GM18858 (cell line): ENCODE measurements at regions not wholly inside any gene's neighbourhood (a gene's known extent, or its start where the extent isn't known, plus 50 kb on each side); places are given as distances from the start of the nearest gene placed in this dataset.

Experiments used
- ATAC-seq: cut with Tn5 transposase; IDR thresholded peaks from one replicate; pipeline ENCODE4 v1.9.1; 2021; ENCODE audit not compliant: unreplicated experiment

DNA sequence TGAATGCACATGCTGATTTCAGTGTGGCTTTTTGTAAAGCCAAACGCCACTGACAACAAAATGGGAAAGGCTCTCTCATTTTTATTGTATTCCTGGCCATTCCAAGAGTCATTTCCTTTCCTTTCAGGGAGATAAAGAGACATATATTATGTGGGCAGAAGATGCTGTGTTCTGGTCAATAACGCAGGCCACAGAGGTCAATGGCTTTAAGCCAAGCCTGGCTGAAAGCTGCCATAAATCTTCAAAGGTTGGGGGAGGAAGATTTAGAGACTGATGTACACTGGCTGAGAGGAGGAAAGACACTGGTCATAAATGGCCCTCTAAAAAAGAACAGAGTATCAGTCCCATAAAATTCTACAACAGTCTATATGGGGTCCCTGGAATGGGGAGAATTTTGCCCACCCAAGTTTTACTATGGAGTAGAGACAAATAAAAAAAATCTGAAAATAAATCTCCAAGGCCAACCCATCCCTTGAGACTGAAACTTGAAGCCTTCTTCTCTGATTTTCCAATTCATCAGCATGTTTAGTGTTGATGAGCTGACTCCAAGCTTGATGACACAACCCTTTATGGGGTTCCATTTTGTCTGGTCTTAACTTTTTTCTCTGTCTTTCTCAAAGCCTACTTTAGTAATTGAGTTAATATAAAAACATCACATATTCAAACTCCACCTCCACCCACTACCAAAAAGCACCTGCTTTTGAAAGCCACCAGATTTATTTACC is 152.1 kb upstream of the SLC24A2 start:
- no peak for ATAC-seq

DNA sequence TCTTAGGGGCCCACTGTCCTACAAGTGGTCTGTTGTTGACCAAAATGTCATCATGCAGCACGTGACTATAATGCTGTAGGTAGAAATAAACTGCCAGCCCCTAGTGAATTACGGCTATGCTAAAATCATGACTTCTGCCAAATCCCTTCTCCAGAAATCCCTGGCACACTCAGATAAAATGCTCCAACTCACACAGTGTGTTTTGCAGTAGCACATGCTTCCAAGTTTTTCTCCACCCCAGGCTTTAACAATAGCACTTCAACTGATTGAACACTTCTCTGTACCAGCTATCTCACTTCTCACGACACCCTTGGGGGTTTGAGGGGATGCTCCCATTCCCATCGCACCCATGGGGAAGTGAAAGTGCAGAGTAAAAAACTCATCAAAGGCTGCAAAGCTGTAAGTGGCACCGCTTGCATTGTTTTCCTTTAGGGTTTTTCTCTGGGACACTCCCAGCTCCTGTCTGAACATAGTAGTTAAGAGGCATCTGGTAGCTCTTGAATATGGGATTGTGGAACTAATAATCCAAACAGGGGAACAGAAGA is 151.0 kb upstream of the SLC24A2 start:
- no peak for ATAC-seq

DNA sequence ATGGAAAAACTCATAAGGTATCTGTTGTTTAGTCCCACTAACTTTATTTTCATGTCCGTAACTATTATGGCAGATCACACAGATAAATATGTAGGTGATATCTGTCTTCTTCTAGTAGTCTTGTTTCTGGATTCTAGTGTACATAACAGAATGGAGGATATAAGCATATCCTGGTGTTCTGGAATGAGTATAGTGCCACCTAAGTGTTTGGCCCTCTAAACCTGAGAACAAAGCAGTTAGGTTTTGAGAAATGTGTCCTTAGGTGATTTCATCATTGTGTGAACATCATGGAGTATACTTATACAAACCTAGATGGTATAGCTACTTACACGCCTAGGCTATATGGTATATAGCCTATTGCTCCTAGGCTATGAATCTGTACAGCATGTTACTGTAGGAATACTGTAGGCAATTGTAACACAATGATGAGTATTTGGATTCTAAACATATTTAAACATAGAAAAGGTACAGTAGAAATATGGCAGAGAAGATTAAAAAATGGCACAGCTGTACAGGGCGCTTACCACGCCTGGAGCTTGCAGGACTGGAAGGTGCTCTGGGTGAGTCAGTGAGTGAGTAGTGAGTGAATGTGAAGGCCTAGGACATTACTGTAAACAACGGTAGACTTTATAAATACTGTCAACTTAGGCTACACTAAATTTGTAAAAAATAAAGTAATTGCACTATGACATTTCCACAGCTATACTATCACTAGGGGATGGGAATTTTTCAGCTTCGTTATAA is 150.3 kb upstream of the SLC24A2 start:
- no peak for ATAC-seq

DNA sequence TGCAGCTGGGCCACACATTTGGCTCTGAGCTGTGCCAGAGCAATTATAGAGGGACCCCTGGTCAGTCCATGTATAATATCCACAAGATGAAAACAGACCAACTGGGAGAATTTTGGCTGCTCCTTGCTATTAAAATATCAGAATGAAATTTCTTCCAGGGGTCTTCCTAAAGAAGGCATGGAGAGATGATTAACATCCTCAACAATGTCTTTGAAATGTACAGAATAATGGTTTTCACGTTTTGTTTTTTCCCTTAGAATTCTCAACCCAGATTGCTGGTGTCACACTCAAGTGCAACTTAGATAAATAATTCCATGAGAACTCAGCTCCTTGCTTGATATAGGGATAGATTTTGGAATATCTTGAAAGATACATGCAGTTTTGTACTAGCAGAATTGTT is 148.3 kb upstream of the SLC24A2 start:
- no peak for ATAC-seq

DNA sequence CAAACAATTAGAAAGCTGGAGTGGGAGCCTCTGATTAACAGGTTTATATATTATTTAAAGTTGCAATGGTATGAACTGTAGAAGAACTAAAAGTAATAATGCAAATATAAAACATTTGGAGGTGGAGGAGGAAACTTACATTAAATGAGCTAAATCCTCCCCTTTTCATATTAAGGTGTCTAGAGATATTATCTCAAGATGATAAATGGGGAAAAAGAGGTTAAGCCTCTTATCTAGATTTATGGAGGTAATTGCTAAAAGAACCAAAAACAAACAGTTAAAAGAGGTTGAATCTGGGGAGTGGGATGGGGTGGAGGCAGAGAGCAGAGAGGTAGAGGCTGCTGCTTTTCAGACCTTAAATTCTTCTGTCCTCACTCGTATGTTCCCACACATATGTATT is 147.8 kb upstream of the SLC24A2 start:
- ATAC-seq: no peak

DNA sequence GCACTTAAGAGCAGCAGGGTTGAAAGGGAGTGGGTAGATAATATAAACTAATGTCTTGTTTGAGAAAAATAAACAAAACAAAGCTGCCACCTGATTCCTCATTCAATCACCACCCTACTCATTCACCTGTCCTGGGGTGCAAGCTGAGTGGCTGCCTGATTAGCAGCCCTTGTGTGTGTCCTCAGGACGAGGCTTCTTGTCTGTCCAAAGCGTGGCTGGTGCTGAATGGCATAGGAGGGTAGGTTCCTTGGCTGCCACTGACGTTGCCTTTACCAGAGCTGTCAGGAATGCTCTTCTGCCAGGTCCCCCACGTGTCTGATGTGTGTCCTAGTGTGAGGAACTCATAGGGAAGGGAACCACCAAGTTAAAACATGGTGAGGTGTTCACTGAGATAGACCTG is 146.6 kb upstream of the SLC24A2 start:
- ATAC-seq: no peak

DNA sequence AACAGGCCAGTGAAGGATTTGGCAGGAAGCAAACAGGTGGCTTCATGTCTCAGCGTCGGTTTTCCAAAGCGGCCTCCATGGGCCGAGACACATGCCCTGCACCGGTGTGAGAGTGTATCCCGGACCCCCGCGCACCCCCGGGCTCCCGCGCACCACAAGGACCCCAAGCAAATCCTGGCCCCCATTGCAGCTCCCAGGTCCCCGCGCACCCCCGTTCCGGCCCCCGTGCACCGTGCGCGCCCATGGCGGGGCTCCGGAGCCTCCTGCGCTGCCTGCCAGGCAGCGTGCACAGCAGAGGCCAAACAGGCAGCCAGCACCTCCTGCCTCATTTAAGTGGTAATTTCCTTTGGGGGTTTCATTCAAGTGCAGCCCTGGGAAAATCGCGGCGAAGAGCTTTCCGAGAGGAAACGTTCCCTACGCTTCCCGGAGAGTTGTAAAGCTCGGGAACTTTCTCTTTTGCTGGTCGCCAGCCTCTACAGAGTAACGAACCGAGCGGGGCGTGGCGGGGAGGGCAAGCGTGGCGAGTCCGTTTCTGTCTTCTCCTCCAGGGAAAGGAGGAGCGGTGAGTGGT is 145.5 kb upstream of the SLC24A2 start:
- ATAC-seq: no peak

DNA sequence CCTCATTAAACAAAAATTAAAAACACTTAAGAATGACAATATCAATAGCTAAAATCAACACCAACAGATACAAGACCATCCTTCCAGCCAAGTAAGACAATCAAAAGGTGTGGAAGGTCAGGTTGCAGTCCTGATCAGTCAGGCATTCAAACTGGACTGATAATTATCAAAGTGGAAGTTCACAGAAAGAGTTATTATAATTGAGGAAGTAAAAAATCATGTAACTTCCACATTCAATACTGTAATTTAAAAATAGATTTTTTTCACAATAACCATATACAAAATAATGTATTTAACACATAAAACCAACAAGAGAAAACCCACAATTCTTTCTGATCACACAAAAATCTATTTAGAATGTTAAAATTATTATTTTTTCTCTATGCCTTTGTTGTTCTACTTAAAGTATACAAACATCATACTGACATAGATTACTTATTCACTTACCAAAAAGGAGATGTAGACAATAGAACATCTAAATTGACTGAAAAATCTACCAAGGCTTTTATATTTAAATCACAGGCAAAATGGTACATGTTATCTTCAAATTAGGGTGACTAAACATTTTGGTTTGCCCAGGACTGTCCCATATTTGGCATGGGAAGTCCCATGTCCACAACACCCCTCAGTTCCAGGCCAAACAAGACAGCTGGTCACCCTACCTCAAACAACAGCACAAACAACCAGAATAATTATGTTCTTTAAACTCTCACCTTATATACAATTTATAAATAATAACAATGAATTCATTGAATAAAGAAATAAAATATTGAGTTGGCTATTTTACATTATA is 142.5 kb upstream of the SLC24A2 start:
- ATAC-seq: no peak

DNA sequence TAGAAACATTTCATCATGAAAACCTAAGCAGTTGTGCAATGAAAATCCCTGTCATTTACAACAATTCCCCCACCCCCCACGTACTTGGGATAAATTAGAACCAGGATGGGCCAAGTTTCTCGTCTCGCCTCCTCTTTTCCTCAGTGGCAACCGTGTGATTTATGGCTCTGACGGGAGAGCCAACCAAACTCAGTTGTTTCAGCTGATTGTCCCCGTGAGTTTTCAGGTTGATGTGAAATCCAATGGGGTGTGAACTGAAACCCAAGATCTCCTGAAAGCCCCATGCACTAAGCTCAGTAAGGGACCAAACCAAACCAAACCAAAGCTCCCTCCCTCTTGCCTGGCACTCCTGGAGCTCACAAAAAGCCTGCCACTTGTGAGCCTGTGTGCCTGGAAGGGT is 138.7 kb upstream of the SLC24A2 start:
- no peak for ATAC-seq

DNA sequence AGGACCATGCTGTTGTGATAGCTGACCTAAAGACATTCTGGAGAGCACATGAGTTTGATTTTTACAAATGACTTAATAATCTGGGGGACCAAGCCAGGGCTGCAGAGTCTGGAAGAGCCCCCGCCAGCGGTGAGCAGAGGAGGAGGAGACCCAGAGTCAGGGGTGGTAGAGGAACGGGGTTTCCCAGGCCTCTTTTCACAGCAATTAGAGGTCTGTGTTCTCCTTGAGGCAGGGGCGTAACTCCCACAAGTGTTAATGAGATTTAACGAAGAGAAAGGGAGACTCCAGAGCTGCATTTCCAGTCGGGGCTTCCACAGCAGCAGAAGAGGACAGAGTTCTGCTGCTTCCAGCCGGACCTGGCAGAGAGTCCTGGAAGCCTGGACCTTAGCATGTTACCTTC is 137.9 kb upstream of the SLC24A2 start:
- no peak for ATAC-seq

DNA sequence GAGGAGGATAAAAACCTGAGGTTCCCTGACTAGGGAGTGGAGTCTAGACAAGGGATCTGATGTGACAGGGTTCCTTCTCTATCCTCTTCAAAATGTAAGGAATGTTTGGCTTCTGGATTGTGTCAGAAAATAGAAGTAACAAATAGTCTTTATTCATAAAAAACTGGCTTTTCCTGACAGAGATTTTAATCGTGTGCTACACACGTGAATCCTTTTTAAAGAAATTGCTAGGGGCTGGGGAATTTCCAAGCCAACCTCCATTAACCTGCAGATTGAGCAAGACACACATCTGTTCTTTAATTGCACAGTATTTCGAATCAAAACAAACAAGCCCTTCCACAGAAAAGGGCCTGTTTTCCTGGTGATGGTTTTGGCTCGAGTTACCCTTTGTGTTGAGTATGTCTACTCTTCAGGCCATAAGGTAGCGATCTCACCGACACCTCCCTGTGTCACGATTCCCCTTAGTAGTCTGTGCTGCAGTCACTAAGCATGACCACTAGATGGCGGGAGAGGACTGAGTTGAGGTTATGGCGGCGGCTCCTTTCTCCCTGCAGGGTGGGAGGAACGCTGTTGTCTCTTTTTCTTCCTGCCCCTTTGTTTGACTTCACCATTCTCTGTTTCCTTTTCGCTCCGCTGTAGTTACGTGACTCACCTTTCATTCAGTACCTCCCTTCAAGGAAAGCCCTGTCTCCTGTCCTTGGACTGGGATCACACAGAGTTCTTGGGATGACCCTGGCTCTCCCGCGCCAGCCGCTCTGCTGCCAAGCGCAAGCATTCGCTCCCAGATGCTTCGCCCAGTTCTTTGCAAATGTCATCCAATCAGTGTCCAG is 137.1 kb upstream of the SLC24A2 start:
- ATAC-seq: peak; percentile 89

DNA sequence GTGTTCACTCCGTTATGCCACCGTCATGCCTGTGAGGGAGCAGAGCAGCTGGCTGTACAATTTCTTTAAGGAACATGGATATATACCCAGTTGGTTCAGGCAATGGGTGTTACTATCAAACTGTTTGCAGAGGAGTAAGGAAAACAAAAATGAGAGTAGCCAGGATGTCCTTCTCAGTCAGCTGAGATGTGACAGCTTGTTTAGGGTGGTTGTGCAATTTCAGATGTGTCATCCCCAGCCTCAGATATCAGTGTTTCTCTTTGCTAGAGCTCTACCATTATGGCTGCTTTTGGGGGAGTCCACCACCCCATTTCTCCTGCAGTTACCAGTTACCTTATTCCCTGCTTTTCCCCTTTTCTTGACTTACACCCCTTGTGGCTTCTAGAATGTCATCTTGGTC is 135.2 kb upstream of the SLC24A2 start:
- ATAC-seq: no peak

DNA sequence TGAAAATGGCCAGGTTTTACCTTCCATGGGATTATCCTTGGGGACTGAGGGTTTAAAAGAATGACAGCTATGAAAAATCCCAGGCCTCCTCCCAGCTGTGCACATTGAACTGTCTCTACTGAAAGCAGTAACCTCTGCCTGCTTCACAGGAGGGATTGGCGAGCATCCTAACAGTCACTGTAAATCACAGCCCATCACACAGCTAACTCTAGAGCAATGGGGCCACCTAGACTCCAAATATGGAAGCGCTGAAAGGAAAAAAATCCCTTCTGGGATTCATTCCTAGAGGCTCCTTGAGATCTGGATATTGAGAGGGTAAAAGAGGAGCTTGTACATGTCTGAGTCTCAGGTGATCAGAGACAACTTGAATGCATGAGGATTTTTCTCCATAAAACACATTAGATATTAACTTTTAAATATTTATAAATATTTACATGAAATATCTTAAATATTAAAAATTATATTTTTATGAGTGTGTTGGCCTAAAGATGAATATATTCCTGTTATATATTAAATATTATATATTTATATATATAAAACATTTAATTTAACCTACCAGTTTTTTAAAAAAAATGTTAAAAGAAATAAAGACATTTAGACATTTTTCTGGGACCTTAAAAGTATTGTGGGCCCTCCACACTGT is 133.8 kb upstream of the SLC24A2 start:
- ATAC-seq: no peak

DNA sequence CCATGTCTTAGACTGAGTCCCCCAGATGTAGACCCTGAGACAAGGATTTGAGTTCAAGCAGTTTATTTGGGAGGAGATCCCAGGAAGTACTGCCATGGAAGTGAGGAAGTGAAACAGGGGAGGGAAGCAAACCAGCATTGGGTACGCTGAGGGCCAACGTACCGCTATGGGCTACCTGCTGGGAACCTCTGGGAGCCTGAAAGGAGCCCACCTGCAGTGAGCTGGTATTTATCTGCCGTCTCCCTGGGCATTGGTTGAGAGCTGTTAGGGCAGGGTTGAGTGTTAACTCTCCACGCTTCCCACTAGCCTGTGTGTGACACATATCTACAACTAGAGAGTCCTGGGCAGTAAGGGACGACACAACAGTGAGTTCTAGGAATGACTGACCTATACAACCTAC is 131.6 kb upstream of the SLC24A2 start:
- no peak for ATAC-seq

DNA sequence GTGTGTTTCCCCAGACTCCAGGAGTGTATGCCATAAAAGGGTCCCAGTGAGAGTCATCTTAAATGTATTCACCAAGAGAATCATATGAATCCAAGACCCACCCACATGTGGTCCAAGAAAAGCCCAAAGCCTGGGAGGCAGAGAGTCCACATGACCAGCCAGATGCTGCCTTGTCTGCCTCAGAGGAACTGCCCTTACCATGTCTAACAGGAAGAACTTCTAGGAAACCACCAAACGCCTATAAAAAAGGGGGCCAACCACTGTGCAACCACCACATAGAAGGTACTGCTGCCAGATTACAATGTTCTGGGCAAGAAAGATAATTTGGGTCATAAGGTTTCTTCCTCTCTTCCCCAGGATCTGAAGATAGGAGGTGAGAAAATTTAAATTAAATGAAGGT is 129.8 kb upstream of the SLC24A2 start:
- ATAC-seq: no peak

DNA sequence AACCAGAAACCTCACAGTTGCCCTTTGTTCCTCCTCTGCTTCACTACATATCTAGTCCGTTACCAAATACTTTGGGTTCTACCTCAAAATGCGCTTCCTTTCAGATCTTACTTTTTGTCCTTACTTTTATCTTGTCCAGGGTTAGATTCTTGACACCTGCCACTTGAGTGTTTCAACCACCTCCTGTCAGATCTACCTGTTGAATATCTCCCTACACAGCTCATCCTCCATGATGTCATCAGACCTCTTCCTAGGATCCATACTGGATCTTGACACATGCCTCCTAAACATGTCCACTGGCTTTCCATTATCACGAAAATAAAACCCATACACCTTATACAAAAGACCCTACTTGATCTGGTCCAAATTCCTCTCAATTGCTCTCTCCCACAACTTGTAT is 125.2 kb upstream of the SLC24A2 start:
- no peak for ATAC-seq

DNA sequence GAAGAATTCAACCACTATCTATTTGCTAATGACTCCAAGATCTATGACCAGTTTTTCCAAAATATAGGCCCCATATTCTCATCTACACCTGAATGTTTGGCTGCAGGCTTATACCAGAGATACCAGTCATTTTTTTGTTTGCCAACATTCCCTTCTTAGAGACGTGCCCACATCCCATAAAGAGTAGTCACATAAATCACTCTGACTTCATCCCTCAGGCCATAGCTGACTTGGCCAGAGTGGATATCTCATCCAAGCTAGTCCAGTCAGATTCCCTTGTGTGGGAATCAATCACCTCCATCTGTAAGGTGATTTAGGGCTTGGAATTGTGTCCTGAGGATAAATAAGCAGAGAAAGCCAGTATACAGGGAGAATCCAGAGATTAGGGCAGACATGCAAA is 124.3 kb upstream of the SLC24A2 start:
- no peak for ATAC-seq

DNA sequence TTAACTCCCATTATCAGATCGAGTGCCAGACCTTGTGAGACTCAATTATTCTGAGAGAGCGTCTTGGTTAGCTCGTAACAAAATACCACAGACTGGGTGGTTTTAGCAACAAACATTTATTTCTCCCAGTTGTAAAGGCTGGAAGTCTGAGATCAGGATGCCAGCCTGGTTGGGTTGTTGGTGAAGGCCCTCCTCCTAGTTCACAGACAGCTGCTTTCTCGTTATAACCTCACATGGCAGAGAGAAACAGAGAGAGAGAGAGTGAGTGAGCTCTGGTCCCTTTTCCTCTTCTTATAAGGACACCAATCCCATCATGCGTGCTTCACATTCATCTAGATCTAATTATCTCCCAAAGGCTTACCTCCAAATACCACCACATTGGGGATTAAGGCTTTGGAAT is 114.2 kb upstream of the SLC24A2 start:
- ATAC-seq: no peak

DNA sequence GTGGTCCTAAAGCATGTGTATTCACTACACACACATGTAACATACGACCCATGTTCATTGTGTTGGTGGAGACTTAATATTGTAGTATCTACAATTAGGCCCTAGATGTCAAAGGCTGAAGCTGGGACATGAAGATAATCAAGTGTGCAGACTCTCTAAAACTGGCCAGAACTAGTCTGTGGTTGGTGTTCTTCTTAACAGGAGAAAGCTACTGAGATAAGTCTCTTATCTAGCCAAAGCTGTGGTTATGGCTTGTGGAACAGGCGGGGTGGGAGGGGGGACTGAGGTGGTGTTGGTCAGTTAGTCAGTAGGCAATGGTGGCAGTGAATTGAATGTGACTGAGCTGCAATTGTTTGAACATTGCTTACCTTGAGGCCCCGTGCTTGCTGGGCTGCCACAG is 112.7 kb upstream of the SLC24A2 start:
- no peak for ATAC-seq

DNA sequence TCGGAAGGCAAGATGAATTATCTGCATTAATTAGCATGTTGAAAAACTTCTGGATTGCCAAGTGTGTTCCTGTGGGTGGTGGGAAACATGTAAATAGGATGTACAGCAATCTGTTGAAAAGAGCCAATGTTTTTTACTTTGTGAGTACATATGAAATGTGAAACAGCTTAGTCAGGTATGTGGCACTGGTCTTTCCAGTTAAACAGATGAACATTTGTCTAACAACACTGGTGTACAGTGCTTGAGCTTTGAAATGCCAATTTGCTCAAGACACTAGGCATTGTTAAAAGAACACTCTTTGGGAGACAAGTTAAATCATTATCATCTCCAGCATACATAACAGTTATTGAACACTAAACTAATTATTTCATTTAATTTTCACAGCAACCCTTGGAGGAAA is 107.3 kb upstream of the SLC24A2 start:
- no peak for ATAC-seq
